C4-2B (cell line): ENCODE measurements at regions not wholly inside any gene's neighbourhood (a gene's known extent, or its start where the extent isn't known, plus 50 kb on each side); places are given as distances from the start of the nearest gene placed in this dataset.

Source experiments
- ZFX ChIP-seq: fragments of 450-650 bp; IDR thresholded peaks from 2 replicates; pipeline ENCODE4 v1.6.1; 2017
- TF ChIP-seq, protein P1 (sequence below): fragments of 450-650 bp; conservative IDR thresholded peaks from 2 replicates; pipeline ENCODE4 v1.5.1; 2017; ENCODE audit warnings: mild to moderate bottlenecking

DNA sequence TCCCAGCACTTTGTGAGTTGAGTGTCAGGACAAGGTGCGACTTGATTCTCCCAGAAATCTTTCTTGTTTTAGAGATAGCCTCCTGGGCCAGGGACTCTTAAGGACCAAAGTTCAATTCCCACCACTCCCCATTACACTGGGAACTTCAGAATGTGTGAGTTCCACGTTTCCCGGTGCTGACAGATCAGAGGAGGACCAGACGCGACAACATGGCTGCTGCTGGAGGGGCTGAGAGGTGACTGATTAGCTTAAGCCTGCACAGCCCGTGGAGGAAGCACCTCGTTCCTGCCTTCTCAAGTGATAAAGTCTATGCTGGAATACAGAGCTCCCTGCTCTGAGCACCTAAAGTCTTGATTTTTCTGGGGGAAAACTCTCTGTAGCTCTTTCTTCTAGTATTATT, 175.2 kb upstream of the FERMT1 start:
- TF ChIP-seq, protein P1, sequence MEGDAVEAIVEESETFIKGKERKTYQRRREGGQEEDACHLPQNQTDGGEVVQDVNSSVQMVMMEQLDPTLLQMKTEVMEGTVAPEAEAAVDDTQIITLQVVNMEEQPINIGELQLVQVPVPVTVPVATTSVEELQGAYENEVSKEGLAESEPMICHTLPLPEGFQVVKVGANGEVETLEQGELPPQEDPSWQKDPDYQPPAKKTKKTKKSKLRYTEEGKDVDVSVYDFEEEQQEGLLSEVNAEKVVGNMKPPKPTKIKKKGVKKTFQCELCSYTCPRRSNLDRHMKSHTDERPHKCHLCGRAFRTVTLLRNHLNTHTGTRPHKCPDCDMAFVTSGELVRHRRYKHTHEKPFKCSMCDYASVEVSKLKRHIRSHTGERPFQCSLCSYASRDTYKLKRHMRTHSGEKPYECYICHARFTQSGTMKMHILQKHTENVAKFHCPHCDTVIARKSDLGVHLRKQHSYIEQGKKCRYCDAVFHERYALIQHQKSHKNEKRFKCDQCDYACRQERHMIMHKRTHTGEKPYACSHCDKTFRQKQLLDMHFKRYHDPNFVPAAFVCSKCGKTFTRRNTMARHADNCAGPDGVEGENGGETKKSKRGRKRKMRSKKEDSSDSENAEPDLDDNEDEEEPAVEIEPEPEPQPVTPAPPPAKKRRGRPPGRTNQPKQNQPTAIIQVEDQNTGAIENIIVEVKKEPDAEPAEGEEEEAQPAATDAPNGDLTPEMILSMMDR, result no peak
- TF ChIP-seq ZFX, result no peak
